Activated naive CD4-positive, alpha-beta T cell treated with anti-CD3 and anti-CD28 coated beads for 36 hours (primary cell): ENCODE measurements at regions not wholly inside any gene's neighbourhood (a gene's known extent, or its start where the extent isn't known, plus 50 kb on each side); places are given as distances from the start of the nearest gene placed in this dataset.

Experiments used
- CTCF ChIA-PET: fragments of 350-600 bp; sonication (Branson Sonifier 250); formaldehyde crosslinking; loops from one replicate; lab custom pipeline; 2021; ENCODE audit warnings: antibody characterized with exemption; lab: Charles Lee
- DNase-seq: peaks from one replicate; pipeline ENCODE4 v3.0.0-alpha.2; 2020
- H3K27ac Mint-ChIP-seq: one replicate; pipeline ENCODE4 v1.8.0; 2021; ENCODE audit warnings: mild to moderate bottlenecking, mixed read lengths
- H3K27me3 Mint-ChIP-seq: one replicate; pipeline ENCODE4 v1.8.0; 2021; ENCODE audit warnings: low read depth, mixed read lengths
- H3K36me3 Mint-ChIP-seq: one replicate; pipeline ENCODE4 v1.8.0; 2021; ENCODE audit warnings: low read depth, mixed read lengths
- H3K4me1 Mint-ChIP-seq: one replicate; pipeline ENCODE4 v1.8.0; 2021; ENCODE audit warnings: low read depth, mixed read lengths
- H3K4me3 Mint-ChIP-seq: one replicate; pipeline ENCODE4 v1.8.0; 2021; ENCODE audit warnings: mild to moderate bottlenecking, moderate library complexity, mixed read lengths
- H3K9me3 Mint-ChIP-seq: one replicate; pipeline ENCODE4 v1.8.0; 2021; ENCODE audit warnings: mixed read lengths
- intact Hi-C: fragments of 100-400 bp; cut with micrococcal nuclease; formaldehyde crosslinking; loops from one replicate; pipeline ENCODE4 v1.15.1; 2023

- intact Hi-C loops: no loop called here
- Mint-ChIP-seq H3K27me3 (no peaks in the 10 kb centered on the region), H3K9me3 (no peaks in the 10 kb centered on the region), H3K4me3 (no peak overlapping the region), H3K4me1 (no peaks in the 10 kb centered on the region), H3K27ac (no peak overlapping the region), H3K36me3 (no peaks in the 10 kb centered on the region)
- DNase-seq: no peak
- CTCF ChIA-PET: no interaction called here
Measured at GRCh38 chr11:92735039-92735438, 234.4 kb upstream of the MTNR1B start.

DNA sequence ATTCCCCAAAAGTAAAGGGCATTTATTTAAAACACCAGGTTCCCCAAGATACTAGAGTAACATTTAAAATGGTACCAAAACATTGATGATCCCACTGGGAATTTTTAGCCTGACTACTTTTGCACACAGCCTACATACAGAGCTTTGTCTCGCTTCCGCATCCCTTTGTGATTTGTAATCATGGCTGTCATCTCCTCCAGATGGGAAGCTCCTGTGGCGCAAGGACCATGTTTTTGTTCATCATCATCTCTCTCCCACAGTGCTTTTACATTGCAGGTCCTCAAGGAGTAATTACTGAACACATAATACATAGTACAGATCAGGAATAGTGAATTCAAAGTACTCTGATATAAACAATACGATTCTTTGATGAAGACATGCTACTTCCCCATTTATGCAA, 231.2 kb upstream of the MTNR1B start:
- H3K27me3 Mint-ChIP-seq: no peaks in the 10 kb centered on the region
- no peaks in the 10 kb centered on the region for H3K4me1 Mint-ChIP-seq
- DNase-seq: no peak
- intact Hi-C loops: no loop called here
- H3K4me3 Mint-ChIP-seq: no peak overlapping the region
- CTCF ChIA-PET: no interaction called here
- no peaks in the 10 kb centered on the region for H3K36me3 Mint-ChIP-seq
- no peak overlapping the region for H3K27ac Mint-ChIP-seq
- H3K9me3 Mint-ChIP-seq: no peaks in the 10 kb centered on the region

GRCh38 chr11:92739041-92739440, 230.4 kb upstream of the MTNR1B start:
- H3K4me3 Mint-ChIP-seq: no peak overlapping the region
- CTCF ChIA-PET: no interaction called here
- H3K27me3 Mint-ChIP-seq: no peaks in the 10 kb centered on the region
- no peaks in the 10 kb centered on the region for H3K9me3 Mint-ChIP-seq
- no peaks in the 10 kb centered on the region for H3K36me3 Mint-ChIP-seq
- no peak overlapping the region for H3K27ac Mint-ChIP-seq
- intact Hi-C loops: no loop called here
- no peaks in the 10 kb centered on the region for H3K4me1 Mint-ChIP-seq
- DNase-seq: no peak

DNA sequence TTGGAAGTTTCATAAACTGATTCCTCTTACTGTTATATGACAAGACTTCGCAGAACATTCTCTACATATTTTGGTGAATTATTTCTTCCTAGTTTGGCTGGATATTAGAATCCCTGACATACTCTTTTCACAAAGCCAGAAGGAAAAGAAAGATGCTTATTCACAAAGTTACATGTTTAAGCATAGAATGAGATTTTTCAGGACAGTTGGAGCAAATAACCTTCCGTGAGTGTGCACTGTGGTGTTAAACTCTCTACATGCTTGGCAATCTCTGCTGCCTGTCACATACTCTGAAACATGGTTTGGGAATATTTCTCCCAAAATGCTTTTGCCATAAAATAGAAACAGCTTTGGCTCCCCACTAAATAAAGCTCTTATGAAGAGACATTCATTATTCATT, 230.0 kb upstream of the MTNR1B start:
- Mint-ChIP-seq H3K36me3 (no peaks in the 10 kb centered on the region), H3K4me1 (no peaks in the 10 kb centered on the region), H3K4me3 (no peak overlapping the region), H3K9me3 (no peaks in the 10 kb centered on the region), H3K27me3 (no peaks in the 10 kb centered on the region), H3K27ac (no peak overlapping the region)
- intact Hi-C loops: no loop called here
- CTCF ChIA-PET: no interaction called here
- no peak for DNase-seq

GRCh38 chr11:92740276-92740675, 229.2 kb upstream of the MTNR1B start:
- Mint-ChIP-seq H3K27ac (no peak overlapping the region), H3K36me3 (no peaks in the 10 kb centered on the region), H3K9me3 (no peaks in the 10 kb centered on the region), H3K4me3 (no peak overlapping the region), H3K27me3 (peaks cover 2% of the 10 kb centered on the region), H3K4me1 (no peaks in the 10 kb centered on the region)
- no peak for DNase-seq
- intact Hi-C loops: no loop called here
- CTCF ChIA-PET: no interaction called here

- H3K27me3 Mint-ChIP-seq: peaks cover 2% of the 10 kb centered on the region
Measured at GRCh38 chr11:92744929-92745585, 224.4 kb upstream of the MTNR1B start.

DNA sequence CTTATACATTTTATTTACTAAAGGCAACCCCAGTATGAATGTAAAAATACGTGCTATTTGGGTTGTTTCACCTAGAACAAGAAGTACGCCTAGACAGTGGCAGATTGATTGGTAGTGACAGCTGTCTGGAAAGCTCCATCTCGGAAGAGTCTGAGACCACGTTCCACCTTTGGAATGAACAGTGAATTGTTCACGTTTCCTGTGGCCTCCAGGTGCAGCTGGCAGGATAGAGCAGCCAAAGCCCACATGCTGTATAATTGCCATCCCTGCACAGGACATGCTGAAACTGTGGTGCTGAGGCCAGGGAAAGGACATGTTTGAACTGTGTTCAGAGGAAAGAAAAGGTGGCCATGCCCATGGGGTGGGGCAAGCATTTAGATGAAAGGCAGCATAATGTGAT, 218.7 kb upstream of the MTNR1B start:
- Mint-ChIP-seq H3K27me3 (peaks cover 3% of the 10 kb centered on the region), H3K9me3 (no peaks in the 10 kb centered on the region), H3K4me1 (no peaks in the 10 kb centered on the region), H3K4me3 (no peak overlapping the region), H3K36me3 (no peaks in the 10 kb centered on the region), H3K27ac (no peak overlapping the region)
- intact Hi-C loops: no loop called here
- DNase-seq: no peak
- CTCF ChIA-PET: no interaction called here

More at GRCh38 chr11:92744929-92745585, 224.4 kb upstream of the MTNR1B start:
- CTCF ChIA-PET: no interaction called here
- Mint-ChIP-seq H3K36me3 (no peaks in the 10 kb centered on the region), H3K27ac (no peak overlapping the region), H3K4me3 (no peak overlapping the region), H3K4me1 (no peaks in the 10 kb centered on the region), H3K9me3 (no peaks in the 10 kb centered on the region)
- intact Hi-C loops: no loop called here
- no peak for DNase-seq

- no peak for DNase-seq
- peaks cover 3% of the 10 kb centered on the region for H3K27me3 Mint-ChIP-seq
- no peak overlapping the region for H3K27ac Mint-ChIP-seq
- no peak overlapping the region for H3K4me3 Mint-ChIP-seq
- intact Hi-C loops: no loop called here
- H3K9me3 Mint-ChIP-seq: no peaks in the 10 kb centered on the region
- CTCF ChIA-PET: no interaction called here
- H3K36me3 Mint-ChIP-seq: no peaks in the 10 kb centered on the region
- no peaks in the 10 kb centered on the region for H3K4me1 Mint-ChIP-seq
Measured at GRCh38 chr11:92751594-92751993, 217.9 kb upstream of the MTNR1B start.

DNA sequence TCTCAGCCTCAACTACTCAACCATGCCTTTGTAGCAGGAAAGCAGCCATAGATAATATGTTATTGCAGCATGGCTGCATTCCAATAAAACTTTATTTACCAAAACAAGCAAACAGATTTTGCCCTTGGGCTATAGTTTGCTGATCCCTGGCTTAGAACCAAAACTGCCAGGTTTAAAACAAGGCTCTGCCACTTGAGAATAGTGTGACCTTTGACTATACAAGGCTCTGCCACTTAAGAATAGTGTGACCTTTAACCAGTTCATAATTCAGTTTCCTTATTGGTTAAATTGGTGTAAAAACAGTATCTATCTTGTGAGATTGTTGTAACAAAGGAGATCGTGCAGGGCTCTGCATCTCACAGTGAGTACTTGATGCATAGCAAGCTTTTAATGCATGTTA, 217.3 kb upstream of the MTNR1B start:
- no peaks in the 10 kb centered on the region for H3K36me3 Mint-ChIP-seq
- DNase-seq: no peak
- H3K4me1 Mint-ChIP-seq: no peaks in the 10 kb centered on the region
- H3K27ac Mint-ChIP-seq: no peak overlapping the region
- CTCF ChIA-PET: no interaction called here
- H3K4me3 Mint-ChIP-seq: no peak overlapping the region
- H3K9me3 Mint-ChIP-seq: no peaks in the 10 kb centered on the region
- peaks cover 3% of the 10 kb centered on the region for H3K27me3 Mint-ChIP-seq
- intact Hi-C loops: no loop called here

DNA sequence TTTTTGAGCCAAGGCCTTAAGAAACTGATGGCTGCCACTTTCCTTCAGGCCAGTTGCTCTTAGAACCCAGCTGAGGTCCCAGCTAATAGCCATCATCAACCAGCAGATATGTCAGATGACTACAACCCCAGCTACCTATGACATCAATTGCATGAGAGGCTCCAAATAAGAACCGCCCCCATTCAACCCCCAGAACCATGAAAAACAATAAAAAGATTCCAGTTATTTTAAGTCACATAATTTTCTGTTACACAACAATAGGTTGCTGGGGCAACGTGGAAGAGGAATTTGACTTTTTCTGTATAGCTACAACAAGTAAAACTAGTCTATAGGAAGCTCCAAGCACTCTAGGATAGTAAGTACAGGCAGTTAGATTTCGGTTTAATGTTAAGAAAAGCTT, 216.3 kb upstream of the MTNR1B start:
- intact Hi-C loops: no loop called here
- DNase-seq: no peak
- H3K4me1 Mint-ChIP-seq: no peaks in the 10 kb centered on the region
- no peak overlapping the region for H3K4me3 Mint-ChIP-seq
- H3K9me3 Mint-ChIP-seq: no peaks in the 10 kb centered on the region
- CTCF ChIA-PET: no interaction called here
- H3K27me3 Mint-ChIP-seq: peaks cover 3% of the 10 kb centered on the region
- no peaks in the 10 kb centered on the region for H3K36me3 Mint-ChIP-seq
- no peak overlapping the region for H3K27ac Mint-ChIP-seq

GRCh38 chr11:92758241-92758780, 211.1 kb upstream of the MTNR1B start:
- no peaks in the 10 kb centered on the region for H3K9me3 Mint-ChIP-seq
- no peaks in the 10 kb centered on the region for H3K4me1 Mint-ChIP-seq
- no peak overlapping the region for H3K4me3 Mint-ChIP-seq
- no peaks in the 10 kb centered on the region for H3K36me3 Mint-ChIP-seq
- intact Hi-C loops: no loop called here
- CTCF ChIA-PET: no interaction called here
- H3K27ac Mint-ChIP-seq: no peak overlapping the region
- H3K27me3 Mint-ChIP-seq: no peaks in the 10 kb centered on the region
- DNase-seq: no peak

- intact Hi-C loops: no loop called here
- H3K36me3 Mint-ChIP-seq: no peaks in the 10 kb centered on the region
- CTCF ChIA-PET: no interaction called here
Measured at GRCh38 chr11:92759571-92760214, 209.8 kb upstream of the MTNR1B start.

GRCh38 chr11:92762121-92762540, 207.3 kb upstream of the MTNR1B start:
- CTCF ChIA-PET: no interaction called here
- no peak for DNase-seq
- Mint-ChIP-seq H3K4me1 (peaks cover 5% of the 10 kb centered on the region), H3K9me3 (no peaks in the 10 kb centered on the region), H3K36me3 (no peaks in the 10 kb centered on the region), H3K27ac (no peak overlapping the region), H3K4me3 (no peak overlapping the region), H3K27me3 (peaks cover 11% of the 10 kb centered on the region)
- intact Hi-C loops: no loop called here

More at GRCh38 chr11:92759571-92760214, 209.8 kb upstream of the MTNR1B start:
- Mint-ChIP-seq H3K9me3 (no peaks in the 10 kb centered on the region), H3K4me3 (no peak overlapping the region), H3K27ac (no peak overlapping the region), H3K4me1 (no peaks in the 10 kb centered on the region), H3K27me3 (peaks cover 4% of the 10 kb centered on the region)
- DNase-seq: no peak
